Transverse colon (tissue), 4 donors: ENCODE measurements at regions not wholly inside any gene's neighbourhood (a gene's known extent, or its start where the extent isn't known, plus 50 kb on each side); places are given as distances from the start of the nearest gene placed in this dataset.

ENCODE experiments used
- CTCF ChIP-seq, 5 experiments: fragments of 200-600 bp in 3 of 5; fragments of 450-650 bp in 2 of 5; sonication (generic) in 3 of 5; IDR thresholded peaks; 1 replicate in 2 of 5; 2 replicates in 3 of 5; pipeline ENCODE4 v1.5.1; 2016 to 2017; ENCODE audit warnings: antibody characterized with exemption in 5 of 5, inconsistent platforms in 3 of 5, mild to moderate bottlenecking in 2 of 5, moderate library complexity in 1 of 5
- EP300 ChIP-seq: sonication (generic); formaldehyde crosslinking; IDR thresholded peaks from one replicate; pipeline ENCODE4 v1.6.1; 2017; ENCODE audit warnings: antibody characterized with exemption, low read depth
- POLR2A ChIP-seq: fragments of 450-650 bp; IDR thresholded peaks from one replicate; pipeline ENCODE4 v1.6.1; 2016; ENCODE audit warnings: antibody characterized with exemption, mild to moderate bottlenecking, moderate library complexity
- POLR2AphosphoS5 ChIP-seq, 3 donors: sonication (generic); formaldehyde crosslinking; IDR thresholded peaks; one replicate each; pipeline ENCODE4 v1.6.1; 2016; ENCODE audit warnings: antibody characterized with exemption in 3 of 3

- no peak for TF ChIP-seq CTCF (IDR thresholded peaks at IDR 0.05)
- TF ChIP-seq POLR2A: no peak
- TF ChIP-seq EP300: no peak
- no peak for TF ChIP-seq POLR2AphosphoS5 (IDR thresholded peaks at IDR 0.05)
Measured at GRCh38 chr11:116581349-116581748, 191.4 kb downstream of the BUD13 start.
